ENCODE measurements at regions not wholly inside any gene's neighbourhood (a gene's known extent, or its start where the extent isn't known, plus 50 kb on each side); places are given as distances from the start of the nearest gene placed in this dataset.

DNA sequence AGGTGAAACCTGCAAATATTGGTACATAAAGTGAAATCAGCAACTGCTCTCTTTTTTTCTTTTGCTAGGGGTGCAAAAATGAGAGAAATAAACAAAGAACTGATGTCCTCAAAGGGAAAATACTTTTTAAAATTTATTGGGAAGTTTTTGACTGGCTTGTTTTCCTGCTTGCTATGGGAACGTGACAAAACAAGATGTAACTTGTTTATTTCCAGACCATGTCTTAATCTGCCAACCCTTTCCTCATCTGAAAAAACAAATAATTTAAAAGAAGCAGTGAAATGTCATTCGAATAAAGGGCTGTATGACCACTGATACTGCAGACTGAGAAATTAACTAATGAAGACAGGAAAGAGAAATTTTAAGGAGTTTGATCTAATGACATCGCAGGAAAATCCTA lies 221.9 kb downstream of the CBLN4 start:
- DNase-seq (ENCODE audit: low spot score), result no peak

DNA sequence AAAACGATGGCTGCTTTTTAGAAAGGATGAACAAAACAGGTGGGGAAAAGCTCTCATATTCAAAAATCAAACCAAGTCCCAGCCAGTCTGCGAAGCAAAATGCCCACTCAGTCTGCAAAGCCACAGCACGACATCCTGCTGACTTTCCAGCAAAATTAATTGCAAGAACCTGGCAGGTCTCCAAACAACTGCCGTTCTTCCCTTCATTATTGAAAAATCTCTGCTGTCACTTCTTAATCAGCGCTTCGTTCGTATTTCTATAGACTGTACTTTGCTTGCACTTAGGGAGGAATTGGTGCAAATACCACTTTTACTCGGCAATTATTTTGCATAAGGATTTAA lies 222.4 kb downstream of the CBLN4 start:
- no peak for DNase-seq (ENCODE audit: low spot score)

DNA sequence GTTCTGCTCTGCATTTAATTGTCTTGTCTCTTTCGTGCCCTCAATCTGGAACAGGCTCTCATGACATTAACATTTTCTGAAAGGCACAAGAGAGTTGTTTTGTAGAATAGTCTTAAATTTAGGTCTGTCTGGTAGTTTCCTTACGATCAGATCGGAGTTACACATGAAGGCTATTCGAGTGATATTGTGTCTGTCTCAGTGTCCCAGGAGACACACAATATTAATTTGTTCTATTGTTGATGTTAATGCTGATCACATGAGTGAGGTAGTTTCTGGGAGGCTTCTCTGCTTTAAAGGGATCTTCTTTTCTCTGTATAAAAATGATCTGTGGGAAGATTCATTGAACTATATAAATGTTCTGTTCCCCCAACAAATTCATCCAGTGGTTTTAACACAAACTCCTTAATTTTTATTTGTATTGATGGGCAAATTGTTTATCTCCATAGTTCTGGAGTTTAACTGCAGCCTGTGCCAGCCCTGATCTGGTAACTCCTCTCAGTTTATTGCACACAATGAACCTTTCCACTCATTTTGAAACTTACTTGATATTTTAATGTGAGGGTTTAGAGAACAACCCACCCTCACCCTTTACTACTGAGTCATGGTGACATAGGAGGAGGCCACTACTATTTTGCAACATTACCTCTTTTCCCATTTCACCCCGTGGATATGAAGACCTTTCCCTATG lies 223.0 kb downstream of the CBLN4 start:
- DNase-seq (ENCODE audit: low spot score), result no peak

GRCh38 chr20:55778796-55779195 lies 226.5 kb downstream of the CBLN4 start:
- DNase-seq (ENCODE audit: low spot score), result no peak

- no peak for DNase-seq (ENCODE audit: low spot score)
These were observed 227.7 kb downstream of the CBLN4 start for GRCh38 chr20:55777641-55778040.

DNA sequence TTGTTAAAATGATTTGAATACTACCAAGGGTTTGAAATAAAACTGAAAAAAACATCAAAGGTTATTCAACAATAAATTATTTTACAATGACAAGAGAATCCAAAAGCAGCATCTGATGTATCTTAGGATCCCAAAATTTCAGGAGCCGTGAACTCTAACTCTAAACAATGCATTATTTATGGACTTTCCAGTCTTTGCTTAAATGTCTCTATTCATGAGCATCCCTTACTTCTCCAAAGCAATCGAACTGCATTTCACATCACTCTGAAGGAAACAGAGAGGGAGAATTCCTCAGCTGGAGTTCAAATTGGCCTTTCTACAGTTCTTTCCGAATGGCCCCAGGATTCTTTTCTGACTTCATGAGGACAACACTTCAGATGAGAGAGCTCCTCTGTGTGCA lies 229.1 kb downstream of the CBLN4 start:
- DNase-seq (ENCODE audit: low spot score), result no peak

- DNase-seq (ENCODE audit: low spot score), result no peak
These were observed 230.7 kb downstream of the CBLN4 start for GRCh38 chr20:55774628-55775027.

- no peak for DNase-seq (ENCODE audit: low spot score)
These were observed 243.5 kb downstream of the CBLN4 start for GRCh38 chr20:55761797-55762196.

GRCh38 chr20:55761100-55761499 lies 244.2 kb downstream of the CBLN4 start:
- DNase-seq (ENCODE audit: low spot score), result no peak

DNA sequence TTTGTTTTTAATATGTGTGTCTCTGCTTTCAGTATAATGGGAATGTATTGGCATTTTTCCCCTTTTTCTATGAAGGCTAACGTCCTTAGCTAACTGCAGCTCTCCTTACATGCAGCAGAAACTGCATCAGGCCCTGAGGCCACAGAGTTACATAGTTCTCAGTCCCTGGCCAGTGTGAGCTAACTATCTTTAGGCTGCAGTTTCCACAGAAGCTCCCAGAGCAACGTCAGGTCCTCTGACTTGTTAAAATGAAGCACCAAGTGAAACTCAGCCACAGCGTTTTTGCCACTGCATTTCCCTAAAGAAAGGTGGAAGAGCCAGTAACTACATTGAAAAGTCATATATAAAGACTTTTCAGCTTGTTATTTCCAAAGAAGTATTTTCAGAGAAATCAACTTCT lies 244.7 kb downstream of the CBLN4 start:
- no peak for DNase-seq (ENCODE audit: low spot score)

DNA sequence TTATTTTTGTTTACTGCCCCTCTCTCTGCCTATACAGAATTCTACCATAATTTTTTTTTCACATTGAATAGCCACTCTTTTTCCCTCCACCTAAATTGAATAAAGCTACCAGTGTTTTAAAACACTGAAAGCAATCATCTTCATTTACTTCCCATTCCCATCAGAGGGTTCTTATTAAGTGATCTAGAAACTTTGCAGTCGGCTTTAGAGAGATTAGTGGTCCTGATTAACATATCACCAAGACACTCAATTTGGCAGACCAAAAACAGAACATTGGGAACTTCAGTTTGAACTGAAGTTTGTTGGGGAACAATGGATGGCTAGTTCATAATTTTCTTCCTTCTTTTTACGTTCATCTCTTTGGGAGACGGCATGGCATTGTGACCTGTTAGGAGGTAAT lies 249.5 kb downstream of the CBLN4 start:
- no peak for DNase-seq (ENCODE audit: low spot score)

GRCh38 chr20:55755411-55755810 lies 249.9 kb downstream of the CBLN4 start:
- no peak for DNase-seq (ENCODE audit: low spot score)

DNA sequence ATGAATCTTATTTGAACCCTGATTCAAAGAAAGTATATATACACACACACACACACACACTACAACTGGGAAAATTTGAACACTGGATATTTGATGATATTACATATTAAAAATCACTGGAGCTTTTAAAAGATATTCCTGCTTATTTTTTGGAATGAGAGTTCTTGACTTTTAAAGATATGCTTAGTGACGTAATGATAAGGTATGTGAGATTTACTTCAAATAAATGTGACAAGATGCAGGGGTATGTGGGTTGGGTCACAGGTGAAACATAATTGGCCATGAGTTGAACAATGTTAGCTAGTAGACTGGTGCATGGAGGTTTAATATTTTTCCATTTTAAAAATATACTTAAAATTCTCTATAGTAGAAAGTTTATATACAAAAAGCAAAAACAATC lies 258.6 kb downstream of the CBLN4 start:
- DNase-seq (ENCODE audit: low spot score), result no peak

DNA sequence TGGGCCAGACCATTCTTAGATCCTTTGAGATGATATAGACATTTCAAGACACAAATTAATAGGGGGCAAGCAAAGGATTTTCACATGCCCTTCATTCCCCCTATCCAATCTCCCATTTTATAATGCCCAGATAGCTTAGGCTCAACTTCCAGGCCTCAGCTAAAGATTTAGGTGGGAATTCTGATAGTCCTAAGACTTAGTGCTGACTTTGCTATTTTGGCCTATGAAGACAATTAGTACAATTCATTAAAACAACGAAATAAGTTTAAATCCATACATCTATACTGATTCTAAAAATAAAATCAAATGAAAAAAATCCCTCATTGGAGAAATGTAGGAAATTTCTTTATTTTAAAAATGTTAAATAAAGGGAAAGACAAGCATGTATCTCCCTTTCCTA lies 259.5 kb downstream of the CBLN4 start:
- DNase-seq (ENCODE audit: low spot score), result no peak

DNA sequence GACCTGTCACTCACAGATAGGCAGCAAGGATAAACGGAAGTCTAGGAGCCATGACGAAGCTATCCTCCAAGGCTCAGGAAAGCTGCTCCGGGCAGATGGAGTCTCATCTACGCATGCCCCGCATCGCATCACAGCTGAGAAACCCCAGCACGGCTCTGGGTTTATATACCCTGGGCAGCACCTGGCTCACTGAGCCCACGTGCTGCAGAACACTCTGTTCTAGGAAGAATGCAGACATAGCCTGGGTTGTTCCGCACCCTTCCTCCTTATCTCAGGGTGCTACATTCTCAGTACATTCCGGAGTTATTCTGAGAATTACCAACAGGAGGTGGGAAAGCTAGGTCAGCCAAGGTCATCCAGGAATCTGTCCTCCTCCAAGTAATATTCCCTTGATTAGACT lies 260.4 kb downstream of the CBLN4 start:
- DNase-seq (ENCODE audit: low spot score), result no peak

GRCh38 chr20:55741801-55742200 lies 263.5 kb downstream of the CBLN4 start:
- no peak for DNase-seq (ENCODE audit: low spot score)

DNA sequence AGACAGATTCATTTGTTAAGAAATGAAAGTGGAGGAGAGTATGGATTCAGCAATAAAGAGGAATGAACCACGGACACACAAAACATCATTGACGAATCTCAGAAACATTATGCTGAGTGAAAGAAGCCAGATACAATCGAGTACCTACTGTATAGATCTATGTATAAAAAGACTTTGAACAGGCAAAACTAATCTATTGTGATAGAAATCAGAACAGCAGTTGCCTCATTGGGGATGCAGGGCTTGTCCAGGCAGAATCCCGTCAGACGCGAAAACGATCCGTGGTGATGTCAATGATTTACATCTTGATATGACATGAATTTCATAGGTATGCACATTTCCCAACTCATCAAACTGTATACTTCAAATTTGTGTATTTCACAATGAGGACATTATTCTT lies 265.2 kb downstream of the CBLN4 start:
- DNase-seq (ENCODE audit: low spot score), result no peak

DNA sequence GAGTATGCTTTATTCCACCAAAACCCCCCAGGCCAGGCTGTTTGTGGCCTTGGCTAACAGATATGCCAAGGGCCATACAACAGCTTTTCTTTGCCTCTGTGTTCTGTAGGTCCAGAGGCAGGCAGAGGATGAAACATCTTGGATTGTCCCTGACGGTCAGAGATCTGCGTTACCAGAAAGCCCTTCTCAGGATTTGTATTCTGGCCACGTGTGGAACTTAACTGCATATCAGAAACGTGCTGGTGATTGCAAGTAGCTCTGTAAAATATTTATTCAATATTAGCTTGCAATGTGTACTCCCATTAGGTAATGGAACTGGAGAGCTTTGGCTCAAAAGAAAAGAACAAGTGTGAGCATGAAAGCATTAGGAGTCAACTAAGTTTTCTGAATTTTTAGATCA lies 275.0 kb downstream of the CBLN4 start:
- no peak for DNase-seq (ENCODE audit: low spot score)

GRCh38 chr20:55714736-55715135 lies 290.6 kb downstream of the CBLN4 start:
- DNase-seq (ENCODE audit: low spot score), result no peak

DNA sequence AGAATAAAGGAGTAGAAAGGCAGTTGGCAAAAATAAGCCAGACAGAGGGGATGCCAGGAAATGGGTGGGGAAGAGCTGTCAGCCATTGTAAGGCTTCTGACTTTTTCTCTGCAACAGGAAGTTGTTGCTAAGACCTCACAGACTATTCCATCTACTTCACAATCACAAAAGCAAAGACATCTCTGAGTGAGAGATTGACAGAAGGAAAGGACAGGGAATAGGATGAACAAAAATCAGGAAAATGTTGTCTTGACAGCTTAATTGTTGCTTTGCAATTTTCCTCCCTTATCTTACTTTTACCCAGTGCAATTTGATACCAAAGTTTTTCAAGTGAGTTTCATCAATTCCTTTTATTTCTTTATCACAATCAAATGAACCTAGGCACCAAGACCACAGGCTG lies 291.2 kb downstream of the CBLN4 start:
- DNase-seq (ENCODE audit: low spot score), result no peak

DNA sequence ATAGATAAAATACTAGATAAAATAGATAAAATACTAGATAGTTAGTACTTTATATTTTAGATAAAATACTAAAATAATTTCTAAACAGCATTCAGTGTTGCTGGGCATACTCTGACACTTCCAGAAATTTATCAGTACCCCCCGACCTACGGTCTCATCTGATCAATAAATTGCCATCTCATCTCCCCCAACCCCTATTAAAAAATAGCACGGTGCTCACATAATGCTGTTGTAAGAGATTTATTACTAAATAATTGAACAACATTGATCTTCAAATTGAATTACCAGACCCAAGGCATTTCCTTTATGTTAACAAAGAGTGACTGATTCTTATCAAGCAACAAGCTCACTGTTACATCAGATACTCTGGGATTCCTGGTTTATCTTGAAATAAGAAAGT lies 300.9 kb downstream of the CBLN4 start:
- DNase-seq (ENCODE audit: low spot score), result no peak

GRCh38 chr20:55701467-55701866 lies 303.9 kb downstream of the CBLN4 start:
- DNase-seq (ENCODE audit: low spot score), result no peak

DNA sequence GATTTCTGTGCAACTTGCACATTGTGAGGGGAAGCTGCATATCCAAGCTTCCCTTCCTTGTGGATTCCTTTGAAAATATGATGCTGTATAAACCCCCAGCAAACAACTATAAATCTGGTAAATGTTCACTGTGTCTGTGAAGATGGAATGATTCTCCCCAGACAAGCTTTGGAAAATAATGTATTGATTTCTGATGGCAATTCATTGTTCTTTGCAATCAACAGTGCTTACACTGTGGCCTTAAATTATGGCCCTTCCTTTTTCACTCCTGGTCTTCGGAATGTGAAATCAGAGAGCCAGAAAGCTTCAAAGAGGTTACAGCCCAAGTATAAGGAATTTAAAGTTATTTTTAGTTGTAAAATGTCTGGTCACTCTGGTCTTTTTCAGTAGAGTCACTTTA lies 308.8 kb downstream of the CBLN4 start:
- DNase-seq (ENCODE audit: low spot score), result no peak

DNA sequence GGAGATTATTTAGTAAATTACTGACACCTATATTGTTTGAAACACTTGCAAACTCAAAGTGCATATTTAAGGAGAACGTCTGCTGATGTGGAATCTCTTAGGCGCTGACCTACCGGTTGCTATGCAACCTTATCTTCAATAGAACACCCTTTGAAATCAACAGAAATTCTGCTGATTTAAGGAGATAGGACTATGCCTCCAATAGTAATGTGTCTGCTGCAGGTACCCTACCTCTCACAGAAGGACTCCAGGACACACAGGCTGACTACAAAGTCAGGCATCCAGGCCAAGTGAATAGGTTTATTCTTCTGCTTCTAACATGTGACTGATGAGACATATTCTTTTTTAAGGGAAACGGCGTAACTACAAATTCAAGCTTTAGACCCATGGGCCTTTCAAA lies 311.7 kb downstream of the CBLN4 start:
- no peak for DNase-seq (ENCODE audit: low spot score)

- no peak for DNase-seq (ENCODE audit: low spot score)
These were observed 319.5 kb downstream of the CBLN4 start for GRCh38 chr20:55685841-55686240.
